PFSK-1 (cell line): ENCODE measurements at regions not wholly inside any gene's neighbourhood (a gene's known extent, or its start where the extent isn't known, plus 50 kb on each side); places are given as distances from the start of the nearest gene placed in this dataset.

ENCODE experiments used
- FOXP2 ChIP-seq: optimal IDR thresholded peaks from 2 replicates; pipeline ENCODE3; 2011; ENCODE audit warnings: borderline replicate concordance, control low read depth, inconsistent platforms; ENCODE audit not compliant: insufficient read depth; ENCODE audit errors: extremely low read length, extremely low read depth
- POLR2AphosphoS5 ChIP-seq: IDR thresholded peaks from 2 replicates; pipeline ENCODE4 v1.6.1; 2012; ENCODE audit warnings: low read depth, mild to moderate bottlenecking, control low read depth, low read length, moderate library complexity
- REST ChIP-seq, 2 experiments: IDR thresholded peaks; 2 replicates each; pipeline versions ENCODE4 v1.6.1 to v1.8.0; 2011 to 2012; ENCODE audit warnings: low read depth in 2 of 2, low read length in 2 of 2, control low read depth in 1 of 2, inconsistent platforms in 1 of 2, mild to moderate bottlenecking in 1 of 2, moderate library complexity in 1 of 2; ENCODE audit not compliant: insufficient read depth in 1 of 2
- SIN3A ChIP-seq: IDR thresholded peaks from 2 replicates; pipeline ENCODE4 v1.6.1; 2012; ENCODE audit warnings: mild to moderate bottlenecking, low read length, moderate library complexity, borderline replicate concordance; ENCODE audit not compliant: insufficient read depth
- TAF1 ChIP-seq: IDR thresholded peaks from 2 replicates; pipeline ENCODE4 v1.6.1; 2012; ENCODE audit warnings: low read length, control low read depth, borderline replicate concordance; ENCODE audit not compliant: insufficient read depth

GRCh38 chr2:164015328-164016123, 279.7 kb upstream of the FIGN start:
- TF ChIP-seq REST (IDR thresholded peaks at IDR 0.05; ENCODE audit: insufficient read depth in 1 of 2, low read depth in 2 of 2, low read length in 2 of 2) = 0 out of 4 replicates have a peak, but pooled peaks of 1 of the 2 experiments have one; percentile 32
- TF ChIP-seq POLR2AphosphoS5 = peak; percentile 59; the same call in 1 of the 2 replicates
- no peak for TF ChIP-seq FOXP2

GRCh38 chr2:164014791-164015190, 279.0 kb upstream of the FIGN start:
- TF ChIP-seq REST (IDR thresholded peaks at IDR 0.05; ENCODE audit: insufficient read depth in 1 of 2, low read depth in 2 of 2, low read length in 2 of 2) = no peak
- no peak for TF ChIP-seq SIN3A
- no peak for TF ChIP-seq POLR2AphosphoS5
- TF ChIP-seq FOXP2 = no peak

GRCh38 chr2:164014068-164014731, 278.4 kb upstream of the FIGN start:
- no peak for TF ChIP-seq TAF1
- 0 out of 4 replicates have a peak, but pooled peaks of 1 of the 2 experiments have one; percentile 42 for TF ChIP-seq REST (IDR thresholded peaks at IDR 0.05; ENCODE audit: insufficient read depth in 1 of 2, low read depth in 2 of 2, low read length in 2 of 2)
- TF ChIP-seq FOXP2 = no peak
- no peak for TF ChIP-seq POLR2AphosphoS5

GRCh38 chr2:164012581-164012980, 276.8 kb upstream of the FIGN start:
- TF ChIP-seq TAF1 (no peak), FOXP2 (no peak), POLR2AphosphoS5 (no peak), SIN3A (no peak), REST (IDR thresholded peaks at IDR 0.05; ENCODE audit: insufficient read depth in 1 of 2, low read depth in 2 of 2, low read length in 2 of 2) (no peak)
